Neural progenitor cell (in vitro differentiated cells): ENCODE measurements at regions not wholly inside any gene's neighbourhood (a gene's known extent, or its start where the extent isn't known, plus 50 kb on each side); places are given as distances from the start of the nearest gene placed in this dataset.

ENCODE experiments used
- EZH2 ChIP-seq: fragments of 200-600 bp; sonication (generic); IDR thresholded peaks from 2 replicates; pipeline ENCODE4 v1.6.1; 2017; ENCODE audit warnings: antibody characterized with exemption, mild to moderate bottlenecking, moderate library complexity
- TF ChIP-seq, protein P1 (sequence below): fragments of 200-600 bp; sonication (generic); IDR thresholded peaks from 2 replicates; pipeline ENCODE4 v1.5.1; 2017; ENCODE audit warnings: antibody characterized with exemption, mild to moderate bottlenecking

DNA sequence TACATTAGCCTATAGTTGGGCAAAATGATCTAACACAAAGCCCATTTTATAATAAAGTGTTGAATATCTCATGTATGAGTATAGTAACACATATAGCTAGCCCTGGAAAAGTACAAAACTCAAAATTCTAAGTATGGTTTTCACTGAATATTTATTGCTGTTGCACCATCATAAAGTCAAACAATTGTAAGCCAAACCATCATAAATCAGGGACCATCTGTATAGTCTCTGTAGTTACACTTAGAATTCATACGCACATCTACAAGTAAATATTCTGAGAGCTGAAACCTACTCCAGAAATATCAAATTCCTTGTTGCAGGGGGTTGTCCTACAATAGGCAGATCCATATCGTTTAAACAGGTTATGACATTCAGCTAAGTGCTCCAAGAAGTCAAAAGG lies 817.3 kb downstream of the BCKDHB start:
- TF ChIP-seq, protein P1, sequence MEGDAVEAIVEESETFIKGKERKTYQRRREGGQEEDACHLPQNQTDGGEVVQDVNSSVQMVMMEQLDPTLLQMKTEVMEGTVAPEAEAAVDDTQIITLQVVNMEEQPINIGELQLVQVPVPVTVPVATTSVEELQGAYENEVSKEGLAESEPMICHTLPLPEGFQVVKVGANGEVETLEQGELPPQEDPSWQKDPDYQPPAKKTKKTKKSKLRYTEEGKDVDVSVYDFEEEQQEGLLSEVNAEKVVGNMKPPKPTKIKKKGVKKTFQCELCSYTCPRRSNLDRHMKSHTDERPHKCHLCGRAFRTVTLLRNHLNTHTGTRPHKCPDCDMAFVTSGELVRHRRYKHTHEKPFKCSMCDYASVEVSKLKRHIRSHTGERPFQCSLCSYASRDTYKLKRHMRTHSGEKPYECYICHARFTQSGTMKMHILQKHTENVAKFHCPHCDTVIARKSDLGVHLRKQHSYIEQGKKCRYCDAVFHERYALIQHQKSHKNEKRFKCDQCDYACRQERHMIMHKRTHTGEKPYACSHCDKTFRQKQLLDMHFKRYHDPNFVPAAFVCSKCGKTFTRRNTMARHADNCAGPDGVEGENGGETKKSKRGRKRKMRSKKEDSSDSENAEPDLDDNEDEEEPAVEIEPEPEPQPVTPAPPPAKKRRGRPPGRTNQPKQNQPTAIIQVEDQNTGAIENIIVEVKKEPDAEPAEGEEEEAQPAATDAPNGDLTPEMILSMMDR = no peak
- TF ChIP-seq EZH2 = no peak
